H9 (cell line): ENCODE measurements at regions not wholly inside any gene's neighbourhood (a gene's known extent, or its start where the extent isn't known, plus 50 kb on each side); places are given as distances from the start of the nearest gene placed in this dataset.

ENCODE experiments used
- DNase-seq: peaks from one replicate; pipeline ENCODE4 v3.0.0-alpha.2; 2017
- H2AFZ ChIP-seq: one replicate; pipeline ENCODE4 v1.6.1; 2013; ENCODE audit warnings: mild to moderate bottlenecking, low read length, control low read depth, moderate library complexity
- H2AK5ac ChIP-seq: 2 replicates; pipeline ENCODE4 v1.6.1; 2013; ENCODE audit warnings: low read length, control low read depth, mixed read lengths; ENCODE audit not compliant: insufficient read length
- H2BK120ac ChIP-seq: one replicate; pipeline ENCODE4 v1.6.1; 2013; ENCODE audit warnings: low read depth, mild to moderate bottlenecking, low read length, control low read depth, inconsistent platforms; ENCODE audit not compliant: poor library complexity, severe bottlenecking
- H2BK12ac ChIP-seq: 2 replicates; pipeline ENCODE4 v1.6.1; 2013; ENCODE audit warnings: low read length, control low read depth, mixed read lengths, low read depth; ENCODE audit not compliant: insufficient read length
- H2BK15ac ChIP-seq: 2 replicates; pipeline ENCODE4 v1.6.1; 2013; ENCODE audit warnings: low read depth, low read length, control low read depth
- H2BK20ac ChIP-seq: one replicate; pipeline ENCODE4 v1.6.1; 2013; ENCODE audit warnings: low read depth, mild to moderate bottlenecking, low read length, control low read depth, inconsistent platforms; ENCODE audit not compliant: poor library complexity, severe bottlenecking
- H2BK5ac ChIP-seq: 2 replicates; pipeline ENCODE4 v1.6.1; 2013; ENCODE audit warnings: low read length, control low read depth, mixed read lengths; ENCODE audit not compliant: insufficient read length
- H3K14ac ChIP-seq: 2 replicates; pipeline ENCODE4 v1.6.1; 2013; ENCODE audit warnings: low read length, control low read depth; ENCODE audit not compliant: insufficient read depth
- H3K18ac ChIP-seq: 2 replicates; pipeline ENCODE4 v1.6.1; 2013; ENCODE audit warnings: low read depth, mild to moderate bottlenecking, mixed read lengths, low read length, control low read depth; ENCODE audit not compliant: insufficient read length
- H3K23ac ChIP-seq: 2 replicates; pipeline ENCODE4 v1.6.1; 2013; ENCODE audit warnings: low read length, control low read depth, mixed read lengths, low read depth; ENCODE audit not compliant: insufficient read length
- H3K23me2 ChIP-seq: 2 replicates; pipeline ENCODE4 v1.6.1; 2013; ENCODE audit warnings: low read depth, mild to moderate bottlenecking, mixed read lengths, low read length, control low read depth; ENCODE audit not compliant: insufficient read length, poor library complexity, severe bottlenecking
- H3K27ac ChIP-seq: 2 replicates; pipeline ENCODE4 v1.5.1; 2013; ENCODE audit warnings: low read length, control low read depth, mixed read lengths, low read depth; ENCODE audit not compliant: insufficient read length
- H3K27me3 ChIP-seq: 2 replicates; pipeline ENCODE4 v1.6.1; 2013; ENCODE audit warnings: low read length, control low read depth, inconsistent platforms; ENCODE audit not compliant: insufficient read depth
- H3K4ac ChIP-seq: 2 replicates; pipeline ENCODE4 v1.6.1; 2013; ENCODE audit warnings: low read depth, mild to moderate bottlenecking, control low read depth, inconsistent platforms, low read length, moderate library complexity
- H3K4me1 ChIP-seq: 2 replicates; pipeline ENCODE4 v1.6.1; 2013; ENCODE audit warnings: low read length, control low read depth, inconsistent platforms; ENCODE audit not compliant: insufficient read depth
- H3K4me2 ChIP-seq: 2 replicates; pipeline ENCODE4 v1.6.1; 2013; ENCODE audit warnings: low read length, control low read depth, mixed read lengths; ENCODE audit not compliant: insufficient read length, insufficient read depth
- H3K56ac ChIP-seq: 2 replicates; pipeline ENCODE4 v1.6.1; 2013; ENCODE audit warnings: low read depth, mild to moderate bottlenecking, mixed read lengths, low read length, control low read depth; ENCODE audit not compliant: insufficient read length
- H3K79me1 ChIP-seq: 2 replicates; pipeline ENCODE4 v1.6.1; 2013; ENCODE audit warnings: low read depth, mild to moderate bottlenecking, moderate library complexity, low read length, control low read depth, inconsistent platforms; ENCODE audit not compliant: insufficient read depth, poor library complexity, severe bottlenecking
- H3K79me2 ChIP-seq: 2 replicates; pipeline ENCODE4 v1.6.1; 2013; ENCODE audit warnings: low read length, control low read depth, inconsistent platforms; ENCODE audit not compliant: insufficient read depth
- H3K9ac ChIP-seq: 2 replicates; pipeline ENCODE4 v1.6.1; 2013; ENCODE audit warnings: low read length, control low read depth, mixed read lengths; ENCODE audit not compliant: insufficient read length; ENCODE audit errors: extremely low read depth
- H3K9me3 ChIP-seq: one replicate; pipeline ENCODE4 v1.6.1; 2013; ENCODE audit warnings: low read depth, low read length, inconsistent platforms; ENCODE audit not compliant: control insufficient read depth
- H3T11ph ChIP-seq: one replicate; pipeline ENCODE4 v1.6.1; 2013; ENCODE audit warnings: mild to moderate bottlenecking, low read length, control low read depth, inconsistent platforms
- H4K20me1 ChIP-seq: one replicate; pipeline ENCODE4 v1.6.1; 2013; ENCODE audit not compliant: control insufficient read depth, insufficient read length, insufficient read depth
- H4K5ac ChIP-seq: 2 replicates; pipeline ENCODE4 v1.6.1; 2013; ENCODE audit warnings: low read depth, mild to moderate bottlenecking, mixed read lengths, low read length, control low read depth; ENCODE audit not compliant: insufficient read length
- H4K8ac ChIP-seq: replicated peaks from 2 replicates; pipeline ENCODE4 v1.6.1; 2013; ENCODE audit warnings: low read length, control low read depth, mixed read lengths, low read depth; ENCODE audit not compliant: insufficient read length
- H4K91ac ChIP-seq: 2 replicates; pipeline ENCODE4 v1.6.1; 2013; ENCODE audit warnings: low read depth, mild to moderate bottlenecking, moderate library complexity, mixed read lengths, low read length, control low read depth; ENCODE audit not compliant: insufficient read length
- H3K27ac Mint-ChIP-seq, 3 experiments: 2 replicates in 2 of 3; 3 replicates in 1 of 3; pipeline ENCODE4 v1.8.0; 2020 to 2021; ENCODE audit warnings: mixed read lengths in 3 of 3, mild to moderate bottlenecking in 1 of 3, moderate library complexity in 1 of 3
- H3K27me3 Mint-ChIP-seq: 2 replicates; pipeline ENCODE4 v1.8.0; 2021; ENCODE audit warnings: low read depth, mild to moderate bottlenecking, moderate library complexity, mixed read lengths
- H3K36me3 Mint-ChIP-seq, 3 experiments: 2 replicates in 2 of 3; 3 replicates in 1 of 3; pipeline ENCODE4 v1.8.0; 2020 to 2021; ENCODE audit warnings: low read depth in 3 of 3, mixed read lengths in 3 of 3; ENCODE audit not compliant: insufficient read depth in 1 of 3
- H3K4me1 Mint-ChIP-seq, 2 experiments: 2 replicates each; pipeline ENCODE4 v1.8.0; 2020; ENCODE audit warnings: mixed read lengths in 2 of 2
- H3K4me3 Mint-ChIP-seq, 2 experiments: 2 replicates in 1 of 2; 3 replicates in 1 of 2; pipeline ENCODE4 v1.8.0; 2020 to 2021; ENCODE audit warnings: mild to moderate bottlenecking in 2 of 2, mixed read lengths in 2 of 2, moderate library complexity in 1 of 2
- H3K9me3 Mint-ChIP-seq, 2 experiments: 2 replicates in 1 of 2; 3 replicates in 1 of 2; pipeline ENCODE4 v1.8.0; 2020; ENCODE audit warnings: mild to moderate bottlenecking in 2 of 2, mixed read lengths in 2 of 2, moderate library complexity in 1 of 2
- CTCF ChIP-seq: fragments of 200-600 bp; sonication (generic); conservative IDR thresholded peaks from 3 replicates; pipeline ENCODE4 v1.8.0; 2021; ENCODE audit warnings: antibody characterized with exemption, mild to moderate bottlenecking
- WGBS: extraction: QIAGEN DNeasy Blood & Tissue Kit; methylation state at CpG from one replicate; pipeline ENCODE4 v1.1.7; 2013; ENCODE audit warnings: missing lambda C conversion rate, low lambda C conversion rate, mixed read lengths; ENCODE audit not compliant: insufficient read length; ENCODE audit errors: extremely low coverage; 5-methylcytosine and 5-hydroxymethylcytosine counted together

GRCh38 chr3:6418485-6418884 lies 442.4 kb upstream of the GRM7 start:
- no peak overlapping the region for H3K27ac Mint-ChIP-seq
- H3K79me2 ChIP-seq = no peaks in the 10 kb centered on the region
- no peak overlapping the region for H2BK120ac ChIP-seq
- H2AFZ ChIP-seq = no peak overlapping the region
- no peak overlapping the region for H4K5ac ChIP-seq
- no peak overlapping the region for H4K91ac ChIP-seq
- H3K23me2 ChIP-seq = no peaks in the 10 kb centered on the region
- H3K4me1 ChIP-seq = peaks cover 3% of the 10 kb centered on the region; the same call in 1 of the 2 replicates
- peaks cover 7% of the 10 kb centered on the region in 2 experiments for H3K9me3 Mint-ChIP-seq
- no peak overlapping the region for H3T11ph ChIP-seq
- H3K4ac ChIP-seq = no peak overlapping the region
- H3K4me3 Mint-ChIP-seq = no peak overlapping the region
- H2BK20ac ChIP-seq = no peak overlapping the region
- H2BK5ac ChIP-seq = no peak overlapping the region
- peaks cover 11% of the 10 kb centered on the region in 2 experiments for H3K4me1 Mint-ChIP-seq
- H3K56ac ChIP-seq = no peak overlapping the region
- H3K27ac ChIP-seq = no peak overlapping the region
- whole genome bisulfite sequencing = no CpG with 5 or more reads among the region's 1 CpG
- H3K9ac ChIP-seq = no peak overlapping the region
- no peaks in the 10 kb centered on the region for H3K27me3 ChIP-seq
- TF ChIP-seq CTCF = no peak
- H3K27me3 Mint-ChIP-seq = no peaks in the 10 kb centered on the region
- no peak overlapping the region for H2BK12ac ChIP-seq
- H3K18ac ChIP-seq = no peak overlapping the region
- H3K79me1 ChIP-seq = no peaks in the 10 kb centered on the region
- no peak for DNase-seq
- no peaks in the 10 kb centered on the region for H4K20me1 ChIP-seq
- no peak overlapping the region for H3K23ac ChIP-seq
- H3K14ac ChIP-seq = no peak overlapping the region
- H3K9me3 ChIP-seq = no peaks in the 10 kb centered on the region
- H2BK15ac ChIP-seq = no peak overlapping the region
- H3K4me2 ChIP-seq = no peak overlapping the region
- peaks cover 4 to 7% (median 5%) of the 10 kb centered on the region in 3 experiments; a peak in 6 of 7 replicates for H3K36me3 Mint-ChIP-seq
- no peak overlapping the region for H2AK5ac ChIP-seq
- H4K8ac ChIP-seq = no peak overlapping the region
